ENCODE measurements at regions not wholly inside any gene's neighbourhood (a gene's known extent, or its start where the extent isn't known, plus 50 kb on each side); places are given as distances from the start of the nearest gene placed in this dataset.
"Not testable (repeated sequence)": the region's sequence is repeated elsewhere in the genome, so short reads cannot be mapped to it uniquely, and the experiment has no call there.

GRCh38 chr18:25560369-25560768 is 208.4 kb upstream of the ZNF521 start:
- DNase-seq (ENCODE audit: low read depth) = no peak

- DNase-seq (ENCODE audit: low read depth) = no peak
These were observed 205.0 kb upstream of the ZNF521 start for GRCh38 chr18:25557011-25557410.

GRCh38 chr18:25553631-25554263 is 201.8 kb upstream of the ZNF521 start:
- DNase-seq (ENCODE audit: low read depth) = no peak

- DNase-seq (ENCODE audit: low read depth) = no peak
These were observed 192.8 kb upstream of the ZNF521 start for GRCh38 chr18:25544546-25545287.

GRCh38 chr18:25538175-25538922 is 186.4 kb upstream of the ZNF521 start:
- DNase-seq (ENCODE audit: low read depth) = no peak

- DNase-seq (ENCODE audit: low read depth) = no peak
These were observed 183.5 kb upstream of the ZNF521 start for GRCh38 chr18:25535495-25535894.

GRCh38 chr18:25534401-25534800 is 182.4 kb upstream of the ZNF521 start:
- no peak for DNase-seq (ENCODE audit: low read depth)

GRCh38 chr18:25533218-25533617 is 181.3 kb upstream of the ZNF521 start:
- no peak for DNase-seq (ENCODE audit: low read depth)

GRCh38 chr18:25531207-25531606 is 179.2 kb upstream of the ZNF521 start:
- DNase-seq (ENCODE audit: low read depth) = no peak

- not testable (repeated sequence) for DNase-seq (ENCODE audit: low read depth)
These were observed 173.8 kb upstream of the ZNF521 start for GRCh38 chr18:25525789-25526188.

GRCh38 chr18:25518716-25519053 is 166.7 kb upstream of the ZNF521 start:
- no peak for DNase-seq (ENCODE audit: low read depth)

GRCh38 chr18:25517881-25518715 is 166.1 kb upstream of the ZNF521 start:
- DNase-seq (ENCODE audit: low read depth) = no peak

GRCh38 chr18:25516747-25517498 is 165.0 kb upstream of the ZNF521 start:
- DNase-seq (ENCODE audit: low read depth) = no peak

GRCh38 chr18:25516121-25516520 is 164.2 kb upstream of the ZNF521 start:
- DNase-seq (ENCODE audit: low read depth) = no peak

GRCh38 chr18:25510096-25510495 is 158.1 kb upstream of the ZNF521 start:
- no peak for DNase-seq (ENCODE audit: low read depth)

- DNase-seq (ENCODE audit: low read depth) = no peak
These were observed 151.7 kb upstream of the ZNF521 start for GRCh38 chr18:25503567-25504081.

- DNase-seq (ENCODE audit: low read depth) = no peak
These were observed 145.3 kb upstream of the ZNF521 start for GRCh38 chr18:25497151-25497794.

GRCh38 chr18:25496544-25496943 is 144.6 kb upstream of the ZNF521 start:
- no peak for DNase-seq (ENCODE audit: low read depth)

GRCh38 chr18:25495606-25496005 is 143.6 kb upstream of the ZNF521 start:
- no peak for DNase-seq (ENCODE audit: low read depth)

GRCh38 chr18:25494888-25495287 is 142.9 kb upstream of the ZNF521 start:
- DNase-seq (ENCODE audit: low read depth) = no peak

- no peak for DNase-seq (ENCODE audit: low read depth)
These were observed 141.4 kb upstream of the ZNF521 start for GRCh38 chr18:25493401-25493800.

Data from activated T-cell treated with anti-CD3 and anti-CD28 coated beads for 24 hours (primary cell).